ENCODE measurements at regions not wholly inside any gene's neighbourhood (a gene's known extent, or its start where the extent isn't known, plus 50 kb on each side); places are given as distances from the start of the nearest gene placed in this dataset.

DNA sequence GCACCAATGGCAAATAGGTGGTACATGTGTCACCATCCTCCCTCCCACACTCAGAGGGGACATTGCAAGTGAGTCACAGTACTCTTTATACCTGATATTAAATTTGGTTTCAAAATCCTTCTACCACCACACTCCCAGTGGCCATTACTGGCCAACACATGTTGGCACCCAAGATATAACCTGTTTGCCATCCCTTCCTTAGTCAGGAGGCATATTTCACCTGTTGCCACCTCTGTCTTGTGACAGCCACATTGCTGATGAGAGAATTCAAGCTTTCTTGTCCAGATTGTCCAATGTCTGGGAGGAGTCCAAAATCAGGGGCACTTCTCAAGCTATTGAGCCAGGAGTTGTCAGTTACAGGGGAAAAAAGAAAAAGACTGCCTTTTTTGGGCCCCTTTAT, 80.2 kb upstream of the WWC1 start:
- Histone ChIP-seq H3K27ac (ENCODE audit: insufficient read depth, low read depth, low read length) (no peak overlapping the region), H3K9ac (replicated peaks; ENCODE audit: extremely low read depth, insufficient read depth, low read length) (no peak overlapping the region), H3K27me3 (ENCODE audit: control insufficient read depth in 2 of 2, insufficient read depth in 2 of 2, low read length in 2 of 2) (no peaks in the 10 kb centered on the region), H3K9me3 (replicated peaks; ENCODE audit: control insufficient read depth, insufficient read depth, low read length) (no peaks in the 10 kb centered on the region), H2AFZ (ENCODE audit: low read depth, low read length) (no peak overlapping the region), H3K9me1 (replicated peaks; ENCODE audit: control insufficient read depth, extremely low read depth, insufficient read depth, low read length) (no peaks in the 10 kb centered on the region), H3K4me1 (ENCODE audit: control insufficient read depth, extremely low read depth, insufficient read depth, low read length) (peaks cover 5% of the 10 kb centered on the region), H4K20me1 (replicated peaks; ENCODE audit: control insufficient read depth, extremely low read depth, insufficient read depth, low read length) (no peaks in the 10 kb centered on the region), H3K79me2 (ENCODE audit: control insufficient read depth, insufficient read depth, low read length) (no peaks in the 10 kb centered on the region), H3K4me3 (replicated peaks in 1 of 3; ENCODE audit: insufficient read depth in 1 of 3, low read depth in 1 of 3, low read length in 3 of 3) (no peak overlapping the region), H3K4me2 (ENCODE audit: insufficient read depth, low read length) (no peak overlapping the region), H3K36me3 (ENCODE audit: control insufficient read depth in 2 of 2, extremely low read depth in 1 of 2, insufficient read depth in 2 of 2, low read length in 2 of 2) (no peaks in the 10 kb centered on the region)
- intact Hi-C loops (cut with micrococcal nuclease) (no loop called here), dilution Hi-C loops (cut with MboI; ENCODE audit: extremely low pct_ligation_motif_present, low sequenced_read_pairs) (no loop called here)
- FAIRE-seq: no peak
- CTCF ChIA-PET: no interaction called here
- POLR2A ChIA-PET: no interaction called here
- no peak for DNase-seq (ENCODE audit: low read depth, low spot score)
- no TSS peak for BruUV-seq (replicated peaks)
- TF ChIP-seq JUN (IDR thresholded peaks at IDR 0.05; ENCODE audit: borderline replicate concordance, insufficient read depth, insufficient read length, low read depth) (no peak), POLR2A (IDR thresholded peaks at IDR 0.05; ENCODE audit: low read depth, low read length) (no peak), FOS (IDR thresholded peaks at IDR 0.05; ENCODE audit: borderline replicate concordance, insufficient read depth, low read length) (no peak), POLR2AphosphoS5 (IDR thresholded peaks at IDR 0.05; ENCODE audit: insufficient read depth, low read depth, low read length) (no peak), GATA2 (IDR thresholded peaks at IDR 0.05; ENCODE audit: insufficient read depth, insufficient read length, low read depth, low read length) (no peak), MYC (IDR thresholded peaks at IDR 0.05; ENCODE audit: low read depth, low read length) (no peak)
- TF ChIP-seq, protein P1, sequence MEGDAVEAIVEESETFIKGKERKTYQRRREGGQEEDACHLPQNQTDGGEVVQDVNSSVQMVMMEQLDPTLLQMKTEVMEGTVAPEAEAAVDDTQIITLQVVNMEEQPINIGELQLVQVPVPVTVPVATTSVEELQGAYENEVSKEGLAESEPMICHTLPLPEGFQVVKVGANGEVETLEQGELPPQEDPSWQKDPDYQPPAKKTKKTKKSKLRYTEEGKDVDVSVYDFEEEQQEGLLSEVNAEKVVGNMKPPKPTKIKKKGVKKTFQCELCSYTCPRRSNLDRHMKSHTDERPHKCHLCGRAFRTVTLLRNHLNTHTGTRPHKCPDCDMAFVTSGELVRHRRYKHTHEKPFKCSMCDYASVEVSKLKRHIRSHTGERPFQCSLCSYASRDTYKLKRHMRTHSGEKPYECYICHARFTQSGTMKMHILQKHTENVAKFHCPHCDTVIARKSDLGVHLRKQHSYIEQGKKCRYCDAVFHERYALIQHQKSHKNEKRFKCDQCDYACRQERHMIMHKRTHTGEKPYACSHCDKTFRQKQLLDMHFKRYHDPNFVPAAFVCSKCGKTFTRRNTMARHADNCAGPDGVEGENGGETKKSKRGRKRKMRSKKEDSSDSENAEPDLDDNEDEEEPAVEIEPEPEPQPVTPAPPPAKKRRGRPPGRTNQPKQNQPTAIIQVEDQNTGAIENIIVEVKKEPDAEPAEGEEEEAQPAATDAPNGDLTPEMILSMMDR (IDR thresholded peaks at IDR 0.05; ENCODE audit: extremely low read depth in 1 of 2, insufficient read depth in 1 of 2, low read depth in 1 of 2, low read length in 2 of 2): no peak
- TF ChIP-seq, protein P2, sequence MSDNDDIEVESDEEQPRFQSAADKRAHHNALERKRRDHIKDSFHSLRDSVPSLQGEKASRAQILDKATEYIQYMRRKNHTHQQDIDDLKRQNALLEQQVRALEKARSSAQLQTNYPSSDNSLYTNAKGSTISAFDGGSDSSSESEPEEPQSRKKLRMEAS (IDR thresholded peaks at IDR 0.05; ENCODE audit: insufficient read depth, insufficient read length): no peak

All from endothelial cell of umbilical vein (primary cell).